AML-193 (cell line): ENCODE measurements at regions not wholly inside any gene's neighbourhood (a gene's known extent, or its start where the extent isn't known, plus 50 kb on each side); places are given as distances from the start of the nearest gene placed in this dataset.

Experiments
- DNase-seq, 2 experiments: peaks; one replicate each; lab custom pipeline; 2025; lab: John Stamatoyannopoulos, UW

GRCh38 chr2:23128684-23129292, 256.2 kb upstream of the KLHL29 start:
- no peak for DNase-seq

- no peak for DNase-seq
These were observed 253.9 kb upstream of the KLHL29 start for GRCh38 chr2:23131066-23131575.

GRCh38 chr2:23132000-23132399, 253.0 kb upstream of the KLHL29 start:
- no peak for DNase-seq

GRCh38 chr2:23132823-23133595, 252.0 kb upstream of the KLHL29 start:
- DNase-seq, result no peak

- DNase-seq, result no peak
These were observed 250.3 kb upstream of the KLHL29 start for GRCh38 chr2:23134726-23135125.

- no peak for DNase-seq
These were observed 249.4 kb upstream of the KLHL29 start for GRCh38 chr2:23135481-23136100.

GRCh38 chr2:23137166-23137565, 247.8 kb upstream of the KLHL29 start:
- DNase-seq, result no peak

GRCh38 chr2:23138701-23139100, 246.3 kb upstream of the KLHL29 start:
- no peak for DNase-seq

DNA sequence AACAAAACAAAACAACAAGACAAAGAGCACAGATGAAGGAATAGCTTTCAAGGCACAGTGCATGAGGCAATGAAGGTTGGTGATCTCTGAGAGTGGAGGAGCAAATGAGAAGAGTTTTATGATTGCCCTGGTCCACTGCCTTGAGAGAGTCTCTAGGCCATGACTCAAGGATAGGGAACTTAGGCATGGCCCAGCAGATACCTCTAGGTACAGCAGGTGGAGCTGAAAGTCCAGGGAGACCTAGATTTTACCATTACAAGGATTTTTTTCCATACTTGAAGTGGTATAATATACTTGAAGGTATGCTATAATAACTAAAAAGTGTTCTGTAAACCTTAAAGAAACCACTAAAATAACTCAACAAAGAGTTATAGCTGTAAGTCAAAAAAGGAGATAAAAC, 239.5 kb upstream of the KLHL29 start:
- no peak for DNase-seq

- no peak for DNase-seq
These were observed 239.0 kb upstream of the KLHL29 start for GRCh38 chr2:23146011-23146410.

- DNase-seq, result no peak
These were observed 236.6 kb upstream of the KLHL29 start for GRCh38 chr2:23148342-23148741.

DNA sequence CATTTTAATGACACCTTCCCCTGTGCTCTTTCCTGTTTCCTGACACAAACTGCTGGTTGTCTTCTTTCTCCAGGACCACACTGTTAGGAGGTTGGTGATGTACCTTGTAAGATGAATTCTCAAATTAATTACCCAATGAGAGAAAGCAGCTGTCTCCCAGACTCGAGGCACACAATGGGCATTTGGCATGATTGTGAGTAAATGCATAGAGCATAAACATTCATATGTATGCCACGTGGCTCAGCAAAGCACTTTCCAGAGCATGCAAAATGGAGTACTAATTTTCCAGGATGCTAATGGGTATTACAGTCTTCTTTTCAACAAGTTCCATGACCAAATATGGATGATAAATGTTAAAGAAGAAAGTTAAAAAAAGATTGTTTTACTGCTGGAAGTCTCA, 235.2 kb upstream of the KLHL29 start:
- DNase-seq, result no peak

GRCh38 chr2:23153484-23153883, 231.5 kb upstream of the KLHL29 start:
- DNase-seq, result no peak

- DNase-seq, result no peak
These were observed 230.0 kb upstream of the KLHL29 start for GRCh38 chr2:23155022-23155421.

GRCh38 chr2:23157812-23158211, 227.2 kb upstream of the KLHL29 start:
- no peak for DNase-seq

DNA sequence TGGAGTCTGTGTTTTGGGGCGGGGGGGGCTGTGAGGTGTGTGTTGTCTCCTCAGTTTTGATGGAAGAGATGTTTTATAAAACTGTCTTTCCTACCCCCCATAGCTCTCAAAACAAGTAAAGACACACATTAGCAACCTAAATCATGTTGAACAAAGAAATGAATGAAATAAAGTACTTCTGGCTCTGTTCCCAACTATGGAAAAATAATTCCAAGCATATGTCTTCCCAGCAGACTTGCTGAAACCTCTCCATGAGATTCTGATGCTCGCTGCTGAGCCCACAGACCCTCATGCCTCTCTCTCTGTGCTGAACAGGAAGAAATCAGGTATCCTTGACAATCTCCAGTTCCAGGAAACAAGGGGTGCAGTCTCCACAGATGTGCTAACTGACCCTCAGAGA, 226.7 kb upstream of the KLHL29 start:
- DNase-seq, result no peak

- DNase-seq, result no peak
These were observed 225.1 kb upstream of the KLHL29 start for GRCh38 chr2:23159746-23160405.

- no peak for DNase-seq
These were observed 220.8 kb upstream of the KLHL29 start for GRCh38 chr2:23164173-23164572.

DNA sequence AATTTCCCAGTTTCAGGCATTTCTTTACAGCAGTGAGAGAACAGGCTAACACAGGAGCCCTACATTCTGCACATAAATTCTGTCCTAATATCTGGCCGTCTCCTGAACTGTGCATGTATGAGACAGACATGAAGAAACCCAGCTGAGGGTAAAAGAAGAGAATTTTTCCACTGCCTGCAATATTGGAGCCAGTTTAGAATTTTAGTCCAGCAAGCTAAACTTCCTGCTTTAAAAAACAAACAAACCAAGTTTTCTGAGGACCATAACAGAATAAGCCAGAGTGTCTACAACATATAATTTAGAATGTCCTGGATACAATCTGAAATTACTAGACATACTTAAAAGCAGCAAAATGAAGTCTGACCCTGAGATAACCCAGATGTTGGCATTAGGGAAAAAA, 215.1 kb upstream of the KLHL29 start:
- DNase-seq, result no peak

- no peak for DNase-seq
These were observed 213.9 kb upstream of the KLHL29 start for GRCh38 chr2:23171108-23171507.

- DNase-seq, result no peak
These were observed 206.6 kb upstream of the KLHL29 start for GRCh38 chr2:23178396-23178795.

- no peak for DNase-seq
These were observed 201.2 kb upstream of the KLHL29 start for GRCh38 chr2:23183733-23184132.
